Ishikawa (cell line): ENCODE measurements at regions not wholly inside any gene's neighbourhood (a gene's known extent, or its start where the extent isn't known, plus 50 kb on each side); places are given as distances from the start of the nearest gene placed in this dataset.

ENCODE experiments used
- CEBPB ChIP-seq: IDR thresholded peaks from 2 replicates; pipeline ENCODE4 v1.6.1; 2012
- CREB1 ChIP-seq: IDR thresholded peaks from 2 replicates; pipeline ENCODE4 v1.6.1; 2012; ENCODE audit warnings: low read depth
- EGR1 ChIP-seq: IDR thresholded peaks from 2 replicates; pipeline ENCODE4 v1.6.1; 2012
- EP300 ChIP-seq: IDR thresholded peaks from 2 replicates; pipeline ENCODE4 v1.6.1; 2012; ENCODE audit warnings: borderline replicate concordance
- FOXM1 ChIP-seq: IDR thresholded peaks from 2 replicates; pipeline ENCODE4 v1.6.1; 2012; ENCODE audit warnings: low read depth, borderline replicate concordance
- MAX ChIP-seq: IDR thresholded peaks from 2 replicates; pipeline ENCODE4 v1.6.1; 2012
- NFIC ChIP-seq: IDR thresholded peaks from 2 replicates; pipeline ENCODE4 v1.6.1; 2012
- RAD21 ChIP-seq: IDR thresholded peaks from 2 replicates; pipeline ENCODE4 v1.6.1; 2012; ENCODE audit warnings: low read depth
- TAF1 ChIP-seq: IDR thresholded peaks from 2 replicates; pipeline ENCODE4 v1.6.1; 2012; ENCODE audit warnings: low read depth, mild to moderate bottlenecking
- TCF12 ChIP-seq: IDR thresholded peaks from 2 replicates; pipeline ENCODE4 v1.6.1; 2012; ENCODE audit warnings: low read depth
- TEAD4 ChIP-seq: IDR thresholded peaks from 2 replicates; pipeline ENCODE4 v1.6.1; 2012
- YY1 ChIP-seq: IDR thresholded peaks from 2 replicates; pipeline ENCODE4 v1.6.1; 2012; ENCODE audit warnings: low read depth
- ZBTB7A ChIP-seq: IDR thresholded peaks from 2 replicates; pipeline ENCODE4 v1.6.1; 2012; ENCODE audit warnings: low read depth
- TF ChIP-seq, protein P1 (sequence below): IDR thresholded peaks from 2 replicates; pipeline ENCODE4 v1.6.1; 2012; ENCODE audit warnings: low read depth, mild to moderate bottlenecking
- TF ChIP-seq, protein P2 (sequence below): IDR thresholded peaks from 2 replicates; pipeline ENCODE4 v1.6.1; 2012

- TF ChIP-seq NFIC = no peak
- TF ChIP-seq EP300 = no peak
- TF ChIP-seq ZBTB7A = no peak
- no peak for TF ChIP-seq EGR1
- TF ChIP-seq TEAD4 = no peak
- TF ChIP-seq CEBPB = no peak
- TF ChIP-seq YY1 = no peak
- TF ChIP-seq MAX = no peak
- TF ChIP-seq, protein P1, sequence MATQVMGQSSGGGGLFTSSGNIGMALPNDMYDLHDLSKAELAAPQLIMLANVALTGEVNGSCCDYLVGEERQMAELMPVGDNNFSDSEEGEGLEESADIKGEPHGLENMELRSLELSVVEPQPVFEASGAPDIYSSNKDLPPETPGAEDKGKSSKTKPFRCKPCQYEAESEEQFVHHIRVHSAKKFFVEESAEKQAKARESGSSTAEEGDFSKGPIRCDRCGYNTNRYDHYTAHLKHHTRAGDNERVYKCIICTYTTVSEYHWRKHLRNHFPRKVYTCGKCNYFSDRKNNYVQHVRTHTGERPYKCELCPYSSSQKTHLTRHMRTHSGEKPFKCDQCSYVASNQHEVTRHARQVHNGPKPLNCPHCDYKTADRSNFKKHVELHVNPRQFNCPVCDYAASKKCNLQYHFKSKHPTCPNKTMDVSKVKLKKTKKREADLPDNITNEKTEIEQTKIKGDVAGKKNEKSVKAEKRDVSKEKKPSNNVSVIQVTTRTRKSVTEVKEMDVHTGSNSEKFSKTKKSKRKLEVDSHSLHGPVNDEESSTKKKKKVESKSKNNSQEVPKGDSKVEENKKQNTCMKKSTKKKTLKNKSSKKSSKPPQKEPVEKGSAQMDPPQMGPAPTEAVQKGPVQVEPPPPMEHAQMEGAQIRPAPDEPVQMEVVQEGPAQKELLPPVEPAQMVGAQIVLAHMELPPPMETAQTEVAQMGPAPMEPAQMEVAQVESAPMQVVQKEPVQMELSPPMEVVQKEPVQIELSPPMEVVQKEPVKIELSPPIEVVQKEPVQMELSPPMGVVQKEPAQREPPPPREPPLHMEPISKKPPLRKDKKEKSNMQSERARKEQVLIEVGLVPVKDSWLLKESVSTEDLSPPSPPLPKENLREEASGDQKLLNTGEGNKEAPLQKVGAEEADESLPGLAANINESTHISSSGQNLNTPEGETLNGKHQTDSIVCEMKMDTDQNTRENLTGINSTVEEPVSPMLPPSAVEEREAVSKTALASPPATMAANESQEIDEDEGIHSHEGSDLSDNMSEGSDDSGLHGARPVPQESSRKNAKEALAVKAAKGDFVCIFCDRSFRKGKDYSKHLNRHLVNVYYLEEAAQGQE = no peak
- no peak for TF ChIP-seq CREB1
- no peak for TF ChIP-seq RAD21
- TF ChIP-seq FOXM1 = no peak
- TF ChIP-seq, protein P2, sequence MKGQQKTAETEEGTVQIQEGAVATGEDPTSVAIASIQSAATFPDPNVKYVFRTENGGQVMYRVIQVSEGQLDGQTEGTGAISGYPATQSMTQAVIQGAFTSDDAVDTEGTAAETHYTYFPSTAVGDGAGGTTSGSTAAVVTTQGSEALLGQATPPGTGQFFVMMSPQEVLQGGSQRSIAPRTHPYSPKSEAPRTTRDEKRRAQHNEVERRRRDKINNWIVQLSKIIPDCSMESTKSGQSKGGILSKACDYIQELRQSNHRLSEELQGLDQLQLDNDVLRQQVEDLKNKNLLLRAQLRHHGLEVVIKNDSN = no peak
- TF ChIP-seq TAF1 = no peak
- no peak for TF ChIP-seq TCF12
Measured at GRCh38 chr13:82062772-82063171, 1721.8 kb upstream of the SPRY2 start.

GRCh38 chr13:82058364-82058763, 1717.4 kb upstream of the SPRY2 start:
- TF ChIP-seq TEAD4 (no peak), RAD21 (no peak), TCF12 (no peak), ZBTB7A (no peak), EP300 (no peak)
- TF ChIP-seq, protein P1 = no peak

DNA sequence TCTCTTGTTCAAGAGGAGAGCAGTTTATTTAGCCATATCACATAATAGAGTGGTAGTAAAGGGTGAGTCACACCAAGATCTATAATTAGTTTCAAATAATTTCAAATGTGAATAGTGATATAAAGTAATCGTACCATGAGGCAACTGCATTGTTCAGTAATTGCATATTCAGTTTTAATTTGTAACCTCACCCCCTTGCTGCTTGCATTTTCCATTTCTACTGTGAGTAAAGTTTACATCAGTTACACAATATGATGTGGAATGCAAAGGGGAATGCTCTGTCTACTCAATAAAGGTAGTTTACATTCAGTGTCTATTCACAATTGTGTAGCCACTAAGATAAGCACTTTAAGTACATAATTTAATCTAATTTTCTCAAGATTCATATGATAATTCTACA, 1695.7 kb upstream of the SPRY2 start:
- TF ChIP-seq ZBTB7A (no peak), MAX (no peak), CREB1 (no peak), FOXM1 (no peak), RAD21 (no peak), NFIC (no peak), CEBPB (no peak), TEAD4 (no peak), EP300 (no peak), TCF12 (no peak), EGR1 (no peak), YY1 (no peak), TAF1 (no peak)
- TF ChIP-seq, protein P1 = no peak
- TF ChIP-seq, protein P2 = no peak

GRCh38 chr13:82011355-82011754, 1670.4 kb upstream of the SPRY2 start:
- TF ChIP-seq, protein P2 = no peak
- TF ChIP-seq MAX (no peak), TEAD4 (no peak), YY1 (no peak), CEBPB (no peak), FOXM1 (no peak), TCF12 (no peak), EGR1 (no peak), RAD21 (no peak)
